ENCODE measurements at regions not wholly inside any gene's neighbourhood (a gene's known extent, or its start where the extent isn't known, plus 50 kb on each side); places are given as distances from the start of the nearest gene placed in this dataset.
"Not testable (repeated sequence)": the region's sequence is repeated elsewhere in the genome, so short reads cannot be mapped to it uniquely, and the experiment has no call there.

DNA sequence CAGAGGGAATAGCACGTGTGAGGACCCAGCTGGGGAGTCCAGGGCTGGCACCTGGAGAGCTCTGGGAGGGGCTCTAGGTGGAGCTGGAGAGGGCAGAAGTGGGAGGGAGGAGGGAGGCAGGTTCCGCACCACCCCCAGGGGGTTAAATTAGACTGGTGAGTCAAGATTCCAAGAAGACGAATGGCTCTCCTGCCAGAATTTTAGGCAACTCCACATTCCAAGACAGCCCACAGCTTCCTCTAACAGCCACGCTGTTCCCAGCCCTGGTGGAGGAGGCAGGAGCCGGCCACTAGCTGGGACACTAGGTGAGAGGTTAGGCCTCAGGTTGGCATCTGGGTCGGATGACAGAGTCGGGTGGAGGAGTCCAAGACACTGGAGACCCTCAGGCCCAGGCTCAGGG, 60.2 kb downstream of the TFAP2C start:
- DNase-seq: no peak

GRCh38 chr20:56689852-56690485, 60.9 kb downstream of the TFAP2C start:
- DNase-seq: no peak

DNA sequence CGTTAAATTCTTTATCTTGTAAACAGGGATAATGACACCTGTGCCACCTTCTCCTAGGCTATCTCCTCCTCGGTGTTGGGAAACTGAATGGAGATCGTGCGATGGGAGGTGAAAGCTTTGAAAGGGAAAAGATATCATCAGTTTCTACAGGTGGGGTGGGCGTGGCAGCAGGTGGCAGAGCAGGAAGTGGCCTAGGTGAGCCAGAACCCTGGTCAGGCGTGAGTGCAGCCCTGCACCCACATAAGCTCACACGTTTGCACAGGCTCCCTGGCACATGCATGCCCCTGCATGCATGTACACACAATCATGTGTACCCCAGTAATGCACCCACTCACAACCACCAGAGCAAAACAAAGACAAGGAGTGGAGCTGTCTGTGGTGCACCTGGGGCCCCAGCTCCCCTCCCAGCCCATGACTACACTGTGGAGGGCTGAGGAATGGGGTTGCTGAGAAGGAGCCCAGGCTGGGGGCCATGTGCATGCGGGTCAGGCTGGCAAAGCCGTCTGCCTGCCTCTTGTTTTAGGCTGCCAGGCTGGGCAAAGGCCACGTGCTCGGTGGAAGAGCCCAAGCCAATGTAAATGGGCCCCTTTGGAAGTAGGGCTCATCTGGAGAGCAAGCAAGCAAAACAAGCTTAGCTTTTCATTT, 61.5 kb downstream of the TFAP2C start:
- DNase-seq: no peak

DNA sequence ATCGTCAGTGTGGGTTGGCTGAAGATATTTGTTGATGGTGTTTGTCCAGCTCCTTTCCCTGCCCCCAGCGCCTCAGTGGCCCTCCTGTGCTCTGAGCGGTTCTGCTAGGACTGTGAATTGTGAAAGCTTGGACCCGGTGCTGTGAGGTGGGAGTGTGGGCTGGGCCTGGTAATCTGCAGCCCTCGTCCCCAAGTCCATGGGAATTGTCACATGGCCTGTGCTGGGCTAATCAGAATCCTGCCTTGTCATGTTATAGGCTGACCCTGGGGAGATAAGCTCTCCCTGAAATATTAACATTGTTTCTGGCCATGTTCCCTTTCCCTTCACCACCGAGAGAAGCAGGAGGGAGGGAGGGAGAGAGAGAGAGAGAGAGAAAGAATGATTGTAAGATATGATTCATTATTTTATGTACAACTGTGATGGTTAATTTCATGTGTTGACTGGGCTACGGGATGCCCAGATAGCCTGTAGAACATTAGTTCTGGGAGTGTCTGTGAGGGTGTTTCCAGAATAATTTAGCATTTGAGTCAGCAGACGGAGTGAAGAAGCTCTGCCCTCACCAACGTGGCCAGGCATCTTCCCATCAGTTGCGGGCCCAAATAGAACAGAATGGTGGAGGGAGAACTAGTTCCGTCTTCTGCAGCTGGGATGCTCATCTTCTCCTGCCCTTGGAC, 62.4 kb downstream of the TFAP2C start:
- no peak for DNase-seq

DNA sequence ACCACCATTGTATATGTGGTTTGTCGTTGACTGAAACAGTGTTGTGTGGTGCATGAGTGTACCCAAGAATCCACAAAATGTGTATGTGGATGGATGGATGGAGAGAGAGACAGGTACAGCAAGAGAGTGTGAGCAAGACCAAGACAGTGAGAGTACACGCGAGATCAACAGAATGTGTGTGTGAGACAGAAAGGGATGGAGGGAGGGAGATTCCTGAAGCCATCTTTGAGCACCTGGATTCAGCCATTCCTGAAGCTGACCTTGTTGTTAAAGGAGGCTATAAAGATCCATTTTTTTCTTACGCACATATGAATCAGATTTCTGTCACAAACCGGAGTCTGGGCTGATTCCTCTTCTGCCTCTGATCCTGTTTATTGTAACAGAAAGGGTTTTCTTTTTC, 64.1 kb downstream of the TFAP2C start:
- no peak for DNase-seq

GRCh38 chr20:56697476-56697875, 68.4 kb downstream of the TFAP2C start:
- DNase-seq: no peak

- no peak for DNase-seq
Measured at GRCh38 chr20:56698297-56698696, 69.2 kb downstream of the TFAP2C start.

GRCh38 chr20:56698749-56699148, 69.6 kb downstream of the TFAP2C start:
- DNase-seq: no peak

DNA sequence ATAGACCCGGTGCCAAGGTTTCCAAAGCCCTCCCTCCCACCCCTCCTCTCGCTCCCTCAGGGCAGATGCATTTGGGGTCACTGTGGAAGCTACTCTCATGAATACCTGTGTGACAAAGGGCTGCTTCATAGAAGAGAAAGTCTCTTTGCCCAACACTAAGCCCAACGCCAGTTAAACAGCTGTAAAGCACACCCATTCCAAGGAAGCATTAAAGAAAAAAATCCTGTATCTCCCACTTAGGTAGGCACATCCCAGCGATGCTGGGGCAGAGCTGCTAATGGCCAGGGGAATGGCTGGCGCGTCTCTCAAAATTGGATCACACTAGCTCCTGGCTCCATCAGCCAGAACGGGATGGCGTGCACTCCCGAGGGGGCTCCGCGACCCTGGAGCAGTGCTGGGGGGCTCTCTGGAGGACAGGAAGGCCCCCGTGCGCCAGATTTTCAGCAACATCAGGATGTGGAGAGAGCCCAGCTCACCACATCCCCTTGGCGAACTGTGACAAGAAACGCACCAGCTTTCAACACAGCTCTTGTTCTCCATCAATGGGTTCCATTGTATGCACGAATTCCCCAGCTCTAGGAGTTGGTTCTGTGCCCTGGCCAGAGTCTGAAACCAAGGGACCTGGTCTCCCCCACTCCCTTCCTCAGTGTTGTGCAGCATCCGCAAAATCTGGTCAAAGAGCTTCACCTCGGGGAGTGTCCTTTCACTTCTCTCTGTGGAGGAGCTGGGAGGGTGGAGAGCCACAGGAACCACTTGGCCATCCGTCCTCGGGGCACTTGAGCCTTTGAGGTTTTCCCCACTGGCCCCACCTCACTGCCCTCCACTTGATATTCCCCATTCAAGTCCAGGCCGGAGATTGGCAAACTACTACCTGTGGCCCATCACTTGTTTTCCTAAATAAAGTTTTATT, 74.1 kb downstream of the TFAP2C start:
- peak in 18 of 56 donors; percentile 7 to 57 (median 16) for DNase-seq

- DNase-seq: no peak
Measured at GRCh38 chr20:56706867-56707360, 77.8 kb downstream of the TFAP2C start.

DNA sequence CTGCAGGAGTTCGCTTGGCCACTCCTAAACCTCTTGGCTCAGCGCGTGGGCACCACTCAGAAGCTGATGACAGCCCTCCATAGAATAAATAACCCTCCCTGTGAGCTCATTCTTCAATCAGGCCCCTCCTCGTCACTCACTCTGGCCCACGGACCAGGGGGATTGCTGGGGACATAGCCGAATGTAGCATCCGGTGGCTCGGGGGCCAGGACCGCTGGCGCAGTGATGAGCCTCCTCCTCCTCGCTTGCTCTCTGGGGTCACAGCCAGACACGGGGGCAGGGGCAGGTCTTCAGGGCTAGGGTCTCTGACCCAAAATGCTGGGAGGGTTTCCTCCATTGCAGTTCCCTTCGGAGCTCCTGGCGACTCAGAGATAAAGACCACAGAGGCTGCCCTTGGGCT, 79.9 kb downstream of the TFAP2C start:
- DNase-seq: no peak

DNA sequence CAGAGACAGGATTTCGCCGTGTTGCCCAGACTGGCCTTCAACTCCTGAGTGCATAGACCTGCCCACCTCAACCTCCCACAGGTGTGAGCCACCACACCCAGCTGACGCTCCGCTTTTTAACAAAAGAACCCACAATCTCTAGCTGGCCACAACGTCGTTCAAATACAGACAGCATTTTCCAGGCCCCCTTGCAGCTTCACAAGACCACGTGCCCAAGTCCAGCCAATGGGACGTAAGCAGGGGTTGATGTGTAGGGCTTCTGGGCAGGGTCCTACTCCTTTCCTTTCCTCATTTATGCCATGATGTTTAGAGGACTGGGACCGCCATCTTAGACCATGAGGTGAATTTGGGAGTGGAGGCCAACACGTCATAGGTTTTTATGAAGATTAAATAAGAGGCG, 81.0 kb downstream of the TFAP2C start:
- no peak for DNase-seq

DNA sequence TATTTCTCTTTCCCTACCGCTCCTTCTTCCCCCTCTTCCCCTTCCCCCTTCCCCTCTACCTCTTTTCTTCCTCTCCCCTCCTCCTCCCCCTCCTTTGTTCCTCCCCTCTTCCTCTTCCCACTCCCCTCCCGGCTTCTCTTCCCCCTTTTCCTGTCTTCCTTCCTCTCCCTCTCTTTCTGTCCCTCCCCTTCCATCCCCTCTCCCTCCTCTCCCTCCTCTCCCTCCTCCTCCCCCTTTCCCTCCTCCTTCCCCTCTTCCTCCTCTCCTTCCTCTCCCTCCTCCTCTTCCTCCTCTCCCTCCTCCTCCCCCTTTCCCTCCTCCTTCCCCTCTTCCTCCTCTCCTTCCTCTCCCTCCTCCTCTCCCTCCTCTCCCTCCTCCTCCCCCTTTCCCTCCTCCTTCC, 81.5 kb downstream of the TFAP2C start:
- not testable (repeated sequence) for DNase-seq

GRCh38 chr20:56711018-56711417, 81.9 kb downstream of the TFAP2C start:
- DNase-seq: no peak

GRCh38 chr20:56715309-56715708, 86.2 kb downstream of the TFAP2C start:
- no peak for DNase-seq

GRCh38 chr20:56715902-56716519, 86.9 kb downstream of the TFAP2C start:
- no peak for DNase-seq

- DNase-seq: no peak
Measured at GRCh38 chr20:56716806-56717205, 87.7 kb downstream of the TFAP2C start.

DNA sequence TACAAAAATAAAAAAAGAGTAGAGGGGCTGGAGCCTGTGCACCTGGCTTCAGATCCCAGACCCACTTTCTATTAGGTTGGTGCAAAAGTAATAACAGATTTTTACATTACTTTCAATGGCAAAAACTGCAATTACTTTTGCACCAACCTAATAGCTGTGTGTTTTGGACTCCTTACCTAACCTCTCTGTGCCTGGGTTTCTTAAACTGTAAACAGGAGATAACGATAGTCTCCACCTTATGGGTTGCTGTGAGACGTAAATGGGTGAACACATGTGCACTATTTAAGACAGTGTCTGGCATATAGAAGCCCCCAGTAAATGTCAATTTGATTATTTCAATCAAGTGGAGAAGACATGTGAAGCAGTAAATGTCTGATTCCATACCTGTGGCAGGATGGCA, 89.7 kb downstream of the TFAP2C start:
- no peak for DNase-seq

GRCh38 chr20:56720620-56721213, 91.6 kb downstream of the TFAP2C start:
- no peak for DNase-seq

- DNase-seq: peak in 2 of 56 donors; percentile 7 to 24
Measured at GRCh38 chr20:56722042-56722441, 92.9 kb downstream of the TFAP2C start.

DNA sequence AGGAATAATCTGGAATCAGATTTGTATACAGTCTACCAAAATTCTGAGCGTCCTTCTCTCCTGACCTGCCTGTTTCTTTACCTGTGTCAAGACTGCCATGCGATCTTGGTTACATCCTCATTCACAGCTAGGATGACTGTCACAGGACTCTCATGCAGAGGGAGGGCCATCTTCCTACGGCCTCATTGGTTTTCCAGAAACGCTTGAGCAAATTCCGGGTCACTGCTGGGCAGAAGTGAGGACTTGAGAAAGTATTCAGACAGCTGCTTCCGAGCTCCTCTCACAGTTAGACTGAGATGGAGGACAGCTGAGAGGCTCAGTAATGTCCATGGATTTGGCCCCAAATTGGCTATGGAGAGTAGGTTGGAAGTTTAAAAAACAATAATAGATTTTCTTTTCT, 94.2 kb downstream of the TFAP2C start:
- no peak for DNase-seq

Data from amygdala (tissue), 56 donors.